ENCODE measurements at regions not wholly inside any gene's neighbourhood (a gene's known extent, or its start where the extent isn't known, plus 50 kb on each side); places are given as distances from the start of the nearest gene placed in this dataset.

GRCh38 chr5:123756318-123756665 lies 244.3 kb downstream of the CSNK1G3 start:
- TF ChIP-seq CTCF (IDR thresholded peaks at IDR 0.05) = no peak
- TF ChIP-seq POLR2A (IDR thresholded peaks at IDR 0.05) = no peak
